Right renal cortex interstitium (tissue), 3 donors: ENCODE measurements at regions not wholly inside any gene's neighbourhood (a gene's known extent, or its start where the extent isn't known, plus 50 kb on each side); places are given as distances from the start of the nearest gene placed in this dataset.
A peak's percentile ranks its signal among the peaks of the same experiment; 100 is the strongest.

Experiments used
- DNase-seq, 3 donors: peaks; one replicate each; pipeline ENCODE4 v3.0.0-alpha.2; 2013; ENCODE audit warnings: low read depth in 3 of 3, low spot score in 2 of 3

- DNase-seq: no peak
Measured at GRCh38 chr10:106520698-106521097, 643.8 kb downstream of the SORCS1 start.

- DNase-seq: no peak
Measured at GRCh38 chr10:106519376-106520030, 645.0 kb downstream of the SORCS1 start.

DNA sequence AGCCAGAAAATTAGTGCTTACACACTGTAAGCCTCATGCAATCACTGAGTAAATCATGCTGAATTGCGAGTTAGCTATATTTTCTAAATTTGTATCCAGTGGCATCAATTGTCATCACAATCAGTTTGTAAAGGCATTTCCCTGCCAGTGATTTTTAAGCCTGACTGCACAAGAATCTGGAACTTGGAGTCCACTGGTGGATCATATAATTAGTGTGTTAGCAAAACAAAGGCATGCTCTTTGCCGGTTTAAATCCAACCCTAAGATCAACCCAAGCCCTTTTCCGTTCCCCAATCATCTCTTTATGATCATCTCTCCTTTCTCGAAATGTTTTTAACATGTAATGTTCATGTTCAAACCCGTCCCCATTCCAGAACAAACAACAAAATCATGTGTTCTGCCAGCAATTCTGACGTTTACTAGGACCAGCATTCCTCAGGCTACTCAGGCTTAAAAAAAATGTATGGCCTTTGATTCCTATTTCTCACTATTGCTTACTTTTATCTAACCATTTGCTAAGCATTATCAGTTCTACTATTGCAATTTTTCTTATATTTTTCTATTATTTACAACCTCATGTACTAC, 649.2 kb downstream of the SORCS1 start:
- DNase-seq: peak in 2 of 3 donors; percentile 3 to 4

DNA sequence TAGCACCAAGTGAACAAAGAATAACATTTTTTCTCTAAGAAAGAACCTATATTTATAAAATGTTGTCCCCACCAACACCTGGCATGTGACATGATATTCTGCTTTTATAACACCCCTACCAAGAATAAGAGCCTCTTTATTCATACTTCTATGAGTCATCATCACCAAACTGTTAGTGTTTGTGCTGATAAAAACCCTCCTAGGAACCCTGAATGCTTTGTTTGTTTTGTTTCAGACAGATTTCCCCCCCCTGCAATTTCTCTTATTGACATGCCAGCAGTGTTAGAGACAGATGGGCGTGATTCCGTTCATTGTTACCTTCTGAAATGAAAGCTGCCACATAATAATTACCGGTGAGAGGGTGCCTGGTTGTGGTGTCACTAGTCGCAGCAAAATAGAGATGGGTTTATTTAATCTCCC, 651.1 kb downstream of the SORCS1 start:
- DNase-seq: no peak

- no peak for DNase-seq
Measured at GRCh38 chr10:106511917-106512316, 652.6 kb downstream of the SORCS1 start.

DNA sequence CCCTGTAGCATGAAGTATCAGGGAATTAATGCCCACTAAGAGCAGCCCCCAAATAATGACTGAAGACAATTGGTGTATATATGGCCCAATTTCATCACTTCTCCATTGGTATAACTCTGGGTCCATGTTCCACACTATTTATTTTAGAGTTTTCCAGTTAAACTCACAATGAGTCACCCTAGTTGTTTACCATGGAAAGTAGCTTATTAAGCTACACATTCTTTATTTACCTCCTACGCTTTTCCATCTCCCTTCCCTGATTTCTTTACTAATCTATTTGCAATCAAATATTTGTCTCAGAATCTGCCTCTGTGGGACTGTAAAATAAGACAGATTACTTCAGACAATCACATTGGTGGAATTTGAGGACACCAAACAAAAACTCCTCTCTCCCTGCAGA, 655.6 kb downstream of the SORCS1 start:
- no peak for DNase-seq

- DNase-seq: no peak
Measured at GRCh38 chr10:106506526-106507283, 657.8 kb downstream of the SORCS1 start.

GRCh38 chr10:106504536-106504935, 660.0 kb downstream of the SORCS1 start:
- no peak for DNase-seq

GRCh38 chr10:106502641-106503040, 661.9 kb downstream of the SORCS1 start:
- no peak for DNase-seq

DNA sequence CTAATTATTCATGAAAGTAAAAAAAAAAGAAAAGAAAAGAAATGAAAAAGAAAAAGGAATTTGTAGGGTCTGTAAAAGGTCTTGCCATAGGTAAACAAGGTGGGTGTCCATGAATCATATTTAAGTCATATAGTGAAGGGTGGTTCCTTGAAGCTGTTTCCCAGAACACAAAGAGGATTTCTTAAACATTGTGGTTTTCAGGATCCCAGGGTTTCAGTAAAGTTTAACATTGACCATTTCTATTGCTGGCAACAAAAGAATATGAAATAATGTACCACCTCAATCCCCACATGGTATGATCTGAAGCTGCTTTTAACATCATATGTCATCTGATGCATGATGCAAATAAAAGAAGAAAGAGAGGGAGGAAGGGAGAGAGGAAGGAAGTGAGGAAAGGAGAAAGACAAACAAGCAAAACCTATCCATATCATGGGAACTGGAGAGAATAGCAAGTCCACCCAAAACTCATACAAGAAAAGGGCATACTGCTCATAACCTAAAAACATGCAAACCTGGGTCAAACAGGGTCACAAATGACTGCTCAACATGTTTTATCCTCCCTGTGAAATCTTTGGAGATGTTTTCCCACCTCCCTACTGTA, 663.5 kb downstream of the SORCS1 start:
- DNase-seq: no peak

GRCh38 chr10:106500041-106500924, 664.2 kb downstream of the SORCS1 start:
- DNase-seq: no peak

GRCh38 chr10:106499448-106499847, 665.1 kb downstream of the SORCS1 start:
- DNase-seq: no peak

- DNase-seq: no peak
Measured at GRCh38 chr10:106498675-106499074, 665.8 kb downstream of the SORCS1 start.

DNA sequence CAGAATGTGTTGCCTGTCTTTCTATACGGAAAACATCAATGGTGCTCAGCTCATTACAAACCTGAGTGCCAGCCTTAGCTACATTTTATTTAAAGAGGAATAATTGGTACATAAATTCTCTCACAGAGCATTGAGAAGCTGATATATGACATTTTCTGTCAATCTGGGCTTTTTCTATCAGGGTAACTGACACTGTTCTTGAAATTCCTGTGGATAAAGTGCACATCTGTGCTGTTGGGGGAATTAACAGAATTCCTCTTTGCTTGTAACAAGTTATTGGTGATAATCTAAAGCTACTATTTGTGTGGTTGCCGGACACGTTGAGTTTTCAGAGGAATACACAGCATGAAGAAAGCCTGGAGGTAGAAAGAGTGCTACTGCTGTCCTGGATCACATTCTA, 668.6 kb downstream of the SORCS1 start:
- no peak for DNase-seq

DNA sequence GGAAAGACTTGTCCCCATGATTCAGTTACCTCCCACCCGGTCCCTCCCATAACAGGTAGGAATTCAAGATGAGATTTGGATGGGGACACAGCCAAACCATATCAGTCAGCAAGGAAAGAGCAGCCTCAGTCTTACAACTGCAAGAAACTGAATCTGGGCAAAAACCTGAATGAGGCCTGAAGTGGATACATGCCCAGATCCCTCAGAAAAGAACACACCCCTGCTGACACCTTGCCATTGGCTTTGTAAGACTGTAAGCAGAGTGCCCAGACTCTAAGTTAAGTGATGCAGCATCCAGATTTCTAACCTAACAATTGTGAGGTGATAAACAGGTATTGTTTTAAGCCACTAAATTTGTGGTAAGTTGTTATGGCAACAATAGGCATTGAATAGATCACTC, 670.8 kb downstream of the SORCS1 start:
- no peak for DNase-seq

DNA sequence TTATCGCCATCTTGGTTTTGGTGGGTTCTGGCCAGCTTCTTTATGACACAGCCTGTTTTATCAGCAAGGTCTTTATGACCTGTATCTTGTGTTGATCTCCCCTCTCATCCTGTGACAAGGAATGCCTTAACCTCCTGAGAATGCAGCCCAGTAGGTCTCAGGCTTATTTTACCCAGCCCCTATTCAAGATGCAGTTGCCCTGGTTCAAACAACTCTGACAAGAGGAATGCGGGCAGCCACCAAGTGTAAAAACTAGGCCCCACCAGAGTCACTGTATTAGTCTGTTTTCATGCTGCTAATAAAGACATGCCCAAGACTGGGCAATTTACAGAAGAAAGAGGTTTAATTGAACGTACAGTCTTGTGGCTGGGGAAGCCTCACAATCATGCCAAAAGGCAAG, 671.3 kb downstream of the SORCS1 start:
- no peak for DNase-seq

DNA sequence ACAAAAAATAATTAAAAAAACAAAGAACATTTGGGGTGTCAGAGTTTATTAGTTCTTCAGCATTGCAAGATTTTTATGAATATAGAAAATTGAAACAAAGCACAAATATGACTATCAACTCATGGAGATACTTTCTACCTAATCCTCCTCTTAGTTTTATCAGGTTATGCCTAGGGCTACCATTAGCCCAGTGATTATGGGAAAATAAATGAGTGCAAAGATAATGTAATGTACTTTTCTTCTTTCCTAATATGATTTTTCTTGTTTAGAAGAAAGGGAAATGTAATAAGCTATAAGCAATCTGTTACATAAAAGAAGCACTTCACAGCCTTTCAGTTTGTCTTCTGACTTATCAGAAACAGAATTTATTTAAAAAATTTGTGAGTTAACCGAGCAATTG, 676.8 kb downstream of the SORCS1 start:
- no peak for DNase-seq

- no peak for DNase-seq
Measured at GRCh38 chr10:106481598-106482275, 682.8 kb downstream of the SORCS1 start.

GRCh38 chr10:106479636-106480035, 684.9 kb downstream of the SORCS1 start:
- DNase-seq: no peak

DNA sequence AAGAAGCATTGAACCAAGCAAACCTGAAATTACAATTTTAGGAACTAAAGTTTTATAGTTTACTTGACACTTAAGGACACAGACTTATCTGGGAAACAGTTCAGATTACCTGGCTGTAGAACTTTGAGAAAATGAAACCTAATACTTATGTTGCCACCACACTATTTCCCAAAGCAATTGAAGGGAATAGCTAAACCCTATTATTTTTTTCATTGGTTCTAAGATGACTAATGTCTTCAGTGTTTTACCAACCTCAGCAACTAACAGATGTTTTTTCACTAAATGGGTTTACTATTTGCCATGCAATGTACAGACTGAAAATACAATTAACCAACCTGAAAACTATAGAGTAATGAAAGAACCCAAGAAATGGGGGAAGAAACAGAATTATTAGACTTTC, 689.6 kb downstream of the SORCS1 start:
- DNase-seq: no peak
